Liver (tissue), 8 donors: ENCODE measurements at regions not wholly inside any gene's neighbourhood (a gene's known extent, or its start where the extent isn't known, plus 50 kb on each side); places are given as distances from the start of the nearest gene placed in this dataset.

Source experiments
- DNase-seq: peaks from one replicate; pipeline ENCODE4 v3.0.0-alpha.2; 2017; ENCODE audit warnings: low spot score
- H3K27ac ChIP-seq, 2 donors: one replicate each; pipeline ENCODE4 v1.7.0; 2013; ENCODE audit warnings: inconsistent platforms in 2 of 2, low read length in 2 of 2, control low read depth in 1 of 2, low read depth in 1 of 2, mild to moderate bottlenecking in 1 of 2
- H3K27me3 ChIP-seq, 4 donors: one replicate each; pipeline versions ENCODE4 v1.6.1 to v1.7.0; 2013; ENCODE audit warnings: low read length in 3 of 4, inconsistent platforms in 1 of 4, mild to moderate bottlenecking in 1 of 4, moderate library complexity in 1 of 4; ENCODE audit not compliant: control insufficient read depth in 4 of 4, insufficient read depth in 4 of 4
- H3K36me3 ChIP-seq, 4 donors: one replicate each; pipeline versions ENCODE4 v1.6.1 to v1.7.0; 2013; ENCODE audit warnings: low read length in 3 of 4, mild to moderate bottlenecking in 3 of 4, low read depth in 1 of 4, moderate library complexity in 1 of 4; ENCODE audit not compliant: control insufficient read depth in 4 of 4, insufficient read depth in 3 of 4
- H3K4me1 ChIP-seq, 4 donors: one replicate each; pipeline versions ENCODE4 v1.6.1 to v1.7.0; 2013; ENCODE audit warnings: low read length in 3 of 4, mild to moderate bottlenecking in 3 of 4, moderate library complexity in 1 of 4; ENCODE audit not compliant: control insufficient read depth in 4 of 4, insufficient read depth in 4 of 4
- H3K4me3 ChIP-seq, 3 donors: one replicate each; pipeline versions ENCODE4 v1.6.1 to v1.7.0; 2013; ENCODE audit warnings: low read length in 3 of 3, control low read depth in 1 of 3, low read depth in 1 of 3, mild to moderate bottlenecking in 1 of 3
- H3K9ac ChIP-seq, 2 donors: one replicate each; pipeline ENCODE4 v1.7.0; 2013; ENCODE audit warnings: low read length in 2 of 2, mild to moderate bottlenecking in 2 of 2, moderate library complexity in 2 of 2, control low read depth in 1 of 2, low read depth in 1 of 2
- H3K9me3 ChIP-seq, 4 donors: one replicate each; pipeline versions ENCODE4 v1.6.1 to v1.7.0; 2013; ENCODE audit warnings: low read length in 3 of 4; ENCODE audit not compliant: control insufficient read depth in 4 of 4
- ATF3 ChIP-seq: IDR thresholded peaks from 2 replicates; pipeline ENCODE4 v1.6.1; 2016; ENCODE audit warnings: antibody characterized with exemption
- CTCF ChIP-seq: fragments of 150-350 bp; IDR thresholded peaks from 2 replicates; pipeline ENCODE4 v1.5.1; 2017; ENCODE audit warnings: improper control_type of control experiment, low read depth, low read length; ENCODE audit not compliant: missing input control
- EGR1 ChIP-seq, 2 donors: IDR thresholded peaks; 2 replicates each; pipeline ENCODE4 v1.6.1; 2016 to 2018; ENCODE audit warnings: antibody characterized with exemption in 2 of 2, low read depth in 2 of 2
- FOXA1 ChIP-seq: IDR thresholded peaks from 2 replicates; pipeline ENCODE4 v1.6.1; 2016; ENCODE audit warnings: antibody characterized with exemption
- FOXA2 ChIP-seq: IDR thresholded peaks from 2 replicates; pipeline ENCODE4 v1.6.1; 2016; ENCODE audit warnings: antibody characterized with exemption
- GABPA ChIP-seq, 2 donors: IDR thresholded peaks in 1 of 2; conservative IDR thresholded peaks in 1 of 2; 2 replicates each; pipeline ENCODE4 v1.6.1; 2016; ENCODE audit warnings: antibody characterized with exemption in 2 of 2, mild to moderate bottlenecking in 1 of 2, moderate library complexity in 1 of 2
- HNF4A ChIP-seq, 2 donors: conservative IDR thresholded peaks; 2 replicates each; pipeline ENCODE4 v1.6.1; 2016; ENCODE audit warnings: antibody characterized with exemption in 2 of 2, mild to moderate bottlenecking in 2 of 2
- HNF4G ChIP-seq: IDR thresholded peaks from 2 replicates; pipeline ENCODE4 v1.6.1; 2016; ENCODE audit warnings: antibody characterized with exemption
- JUND ChIP-seq, 2 donors: IDR thresholded peaks; 2 replicates each; pipeline ENCODE4 v1.6.1; 2016; ENCODE audit warnings: antibody characterized with exemption in 2 of 2
- MAX ChIP-seq: IDR thresholded peaks from 2 replicates; pipeline ENCODE4 v1.6.1; 2016; ENCODE audit warnings: antibody characterized with exemption
- NR2F2 ChIP-seq: IDR thresholded peaks from 2 replicates; pipeline ENCODE4 v1.6.1; 2016; ENCODE audit warnings: antibody characterized with exemption
- RAD21 ChIP-seq, 2 donors: IDR thresholded peaks; 2 replicates each; pipeline ENCODE4 v1.6.1; 2016; ENCODE audit warnings: antibody characterized with exemption in 2 of 2, mild to moderate bottlenecking in 2 of 2
- REST ChIP-seq: IDR thresholded peaks from 2 replicates; pipeline ENCODE4 v1.6.1; 2016; ENCODE audit warnings: antibody characterized with exemption, mild to moderate bottlenecking
- RXRA ChIP-seq, 2 donors: IDR thresholded peaks; 2 replicates each; pipeline ENCODE4 v1.6.1; 2017 to 2018; ENCODE audit warnings: antibody characterized with exemption in 2 of 2, mild to moderate bottlenecking in 1 of 2
- TAF1 ChIP-seq: conservative IDR thresholded peaks from 2 replicates; pipeline ENCODE4 v1.6.1; 2016; ENCODE audit warnings: antibody characterized with exemption, mild to moderate bottlenecking
- YY1 ChIP-seq: IDR thresholded peaks from 2 replicates; pipeline ENCODE4 v1.6.1; 2016; ENCODE audit warnings: antibody characterized with exemption, mild to moderate bottlenecking
- ZBTB33 ChIP-seq: IDR thresholded peaks from 2 replicates; pipeline ENCODE4 v1.6.1; 2016; ENCODE audit warnings: antibody characterized with exemption
- WGBS: extraction: QIAGEN DNeasy Blood & Tissue Kit; methylation state at CpG from one replicate; pipeline ENCODE4 v1.1.7; 2013; 5-methylcytosine and 5-hydroxymethylcytosine counted together
- donor health status: healthy.
- donor health status: healthy.
- donor health status: healthy.
- donor health status: healthy.
- donor health status: healthy.

- TF ChIP-seq HNF4G (no peak), MAX (no peak), RAD21 (IDR thresholded peaks at IDR 0.05) (no peak), REST (no peak)
- no peak overlapping the region for H3K4me3 ChIP-seq
- 85% methylated on average over 4 of the region's 4 CpGs for WGBS
- no peak for DNase-seq
- no peaks in the 10 kb centered on the region for H3K9me3 ChIP-seq
- no peak overlapping the region for H3K9ac ChIP-seq
- no peaks in the 10 kb centered on the region for H3K36me3 ChIP-seq
- H3K4me1 ChIP-seq = no peaks in the 10 kb centered on the region
- H3K27ac ChIP-seq = no peak overlapping the region
- H3K27me3 ChIP-seq = no peaks in the 10 kb centered on the region
Measured at GRCh38 chr16:27691721-27692120, 141.8 kb downstream of the KATNIP start.

- Histone ChIP-seq H3K4me1 (no peaks in the 10 kb centered on the region), H3K27me3 (no peaks in the 10 kb centered on the region), H3K9me3 (no peaks in the 10 kb centered on the region), H3K27ac (no peak overlapping the region), H3K9ac (no peak overlapping the region), H3K4me3 (no peak overlapping the region), H3K36me3 (no peaks in the 10 kb centered on the region)
- no peak for DNase-seq
- TF ChIP-seq EGR1 (IDR thresholded peaks at IDR 0.05; ENCODE audit: low read depth in 2 of 2) = no peak
- TF ChIP-seq NR2F2 = no peak
- WGBS = 95% methylated on average over 10 of the region's 10 CpGs
Measured at GRCh38 chr16:27692576-27692975, 142.6 kb downstream of the KATNIP start.

- H3K27me3 ChIP-seq = no peaks in the 10 kb centered on the region
- H3K9me3 ChIP-seq = no peaks in the 10 kb centered on the region
- no peak for DNase-seq
- H3K27ac ChIP-seq = no peak overlapping the region
- H3K9ac ChIP-seq = no peak overlapping the region
- no peaks in the 10 kb centered on the region for H3K4me1 ChIP-seq
- H3K4me3 ChIP-seq = no peak overlapping the region
- TF ChIP-seq MAX (no peak), TAF1 (no peak), RXRA (IDR thresholded peaks at IDR 0.05) (no peak), FOXA1 (no peak), NR2F2 (no peak), HNF4A (conservative IDR thresholded peaks at IDR 0.05) (no peak), GABPA (IDR thresholded peaks at IDR 0.05 in 1 of 2, conservative IDR thresholded peaks at IDR 0.05 in 1 of 2) (no peak), RAD21 (IDR thresholded peaks at IDR 0.05) (no peak), CTCF (no peak), ZBTB33 (no peak), JUND (IDR thresholded peaks at IDR 0.05) (no peak), YY1 (no peak), EGR1 (IDR thresholded peaks at IDR 0.05; ENCODE audit: low read depth in 2 of 2) (no peak), FOXA2 (no peak), REST (no peak), ATF3 (no peak)
- H3K36me3 ChIP-seq = peaks cover 0 to 4% (median 0%) of the 10 kb centered on the region in 4 donors
- WGBS = 95% methylated on average over 7 of the region's 7 CpGs
Measured at GRCh38 chr16:27695161-27695560, 145.2 kb downstream of the KATNIP start.
